Ovary (tissue), 7 donors: ENCODE measurements at regions not wholly inside any gene's neighbourhood (a gene's known extent, or its start where the extent isn't known, plus 50 kb on each side); places are given as distances from the start of the nearest gene placed in this dataset.
"Not testable (repeated sequence)": the region's sequence is repeated elsewhere in the genome, so short reads cannot be mapped to it uniquely, and the experiment has no call there.

Experiments used
- DNase-seq, 5 donors: peaks; one replicate each; pipeline ENCODE4 v3.0.0-alpha.2; 2019 to 2020
- H3K27ac ChIP-seq, 2 donors: fragments of 200-600 bp; one replicate each; pipeline versions ENCODE4 v1.5.1 to v1.8.0; 2019 to 2022
- H3K27me3 ChIP-seq: fragments of 200-600 bp; one replicate; pipeline ENCODE4 v1.8.0; 2022
- H3K36me3 ChIP-seq: fragments of 200-600 bp; sonication (generic); one replicate; pipeline ENCODE4 v1.5.1; 2019
- H3K4me1 ChIP-seq: one replicate; pipeline ENCODE4 v1.8.1; 2013; ENCODE audit warnings: mild to moderate bottlenecking, moderate library complexity; ENCODE audit not compliant: insufficient read depth
- H3K4me3 ChIP-seq: fragments of 200-600 bp; sonication (generic); one replicate; pipeline ENCODE4 v1.5.1; 2017
- H3K9me3 ChIP-seq, 2 donors: fragments of 200-600 bp in 1 of 2; sonication (generic) in 1 of 2; one replicate each; pipeline versions ENCODE4 v1.5.1 to v1.8.1; 2013 to 2019; ENCODE audit warnings: mild to moderate bottlenecking in 1 of 2, moderate library complexity in 1 of 2
- CTCF ChIP-seq, 3 donors: fragments of 450-650 bp in 2 of 3; fragments of 200-600 bp in 1 of 3; IDR thresholded peaks; one replicate each; pipeline versions ENCODE4 v1.5.1 to v1.8.0; 2016 to 2022; ENCODE audit warnings: antibody characterized with exemption in 3 of 3, mild to moderate bottlenecking in 1 of 3
- EP300 ChIP-seq: sonication (generic); formaldehyde crosslinking; IDR thresholded peaks from one replicate; pipeline ENCODE4 v1.6.1; 2017; ENCODE audit warnings: antibody characterized with exemption
- POLR2A ChIP-seq: fragments of 450-650 bp; IDR thresholded peaks from one replicate; pipeline ENCODE4 v1.6.1; 2017; ENCODE audit warnings: antibody characterized with exemption, mild to moderate bottlenecking, moderate library complexity
- WGBS, 3 donors: extraction: QIAGEN DNeasy Blood & Tissue Kit in 1 of 3; methylation state at CpG; one replicate each; pipeline versions ENCODE4 v1.1.5 to v1.1.7; 2013 to 2017; 5-methylcytosine and 5-hydroxymethylcytosine counted together
- intact Hi-C, 4 donors: fragments of 100-400 bp; cut with DNase I; formaldehyde crosslinking; loops; one replicate each; pipeline versions ENCODE4 v1.11.0 to v1.15.1; 2022 to 2023
- donor health status: DM: no; HTN: no; CAD: no; lungs with moderate emphysema.
- donor health status: DM: no; HTN: no; CAD: no.
- donor health status: Bipolar disorder and iron deficiency.
- donor health status: DM: no; HTN: no; CAD: no.
- donor health status: DM: yes; HTN: yes; CAD: no.

- TF ChIP-seq CTCF (IDR thresholded peaks at IDR 0.05) (no peak), POLR2A (no peak), EP300 (no peak)
- no peak overlapping the region for H3K4me3 ChIP-seq
- no peaks in the 10 kb centered on the region for H3K27me3 ChIP-seq
- 88 to 89% (median 89%) methylated on average over 24 of the region's 24 CpGs for WGBS, 3 donors
- peaks cover 2% of the 10 kb centered on the region for H3K4me1 ChIP-seq
- no peak overlapping the region for H3K27ac ChIP-seq
- intact Hi-C loops: no loop called here
- DNase-seq: no peak
- H3K9me3 ChIP-seq: no peaks in the 10 kb centered on the region
- no peaks in the 10 kb centered on the region for H3K36me3 ChIP-seq
Measured at GRCh38 chr2:8599421-8600242, 82.2 kb upstream of the ID2 start.

GRCh38 chr2:8600456-8600855 lies 81.4 kb upstream of the ID2 start:
- Histone ChIP-seq H3K9me3 (no peaks in the 10 kb centered on the region), H3K4me1 (no peaks in the 10 kb centered on the region), H3K4me3 (no peak overlapping the region), H3K27ac (no peak overlapping the region), H3K27me3 (no peaks in the 10 kb centered on the region), H3K36me3 (no peaks in the 10 kb centered on the region)
- DNase-seq: no peak
- TF ChIP-seq EP300 (no peak), CTCF (IDR thresholded peaks at IDR 0.05) (no peak), POLR2A (no peak)
- intact Hi-C loops: no loop called here
- WGBS, 3 donors: 96 to 97% (median 96%) methylated on average over 14 of the region's 14 CpGs

- no peak for TF ChIP-seq CTCF (IDR thresholded peaks at IDR 0.05)
- no peak for TF ChIP-seq EP300
- Histone ChIP-seq H3K36me3 (no peaks in the 10 kb centered on the region), H3K9me3 (no peaks in the 10 kb centered on the region), H3K27ac (no peak overlapping the region), H3K4me3 (no peak overlapping the region), H3K4me1 (no peaks in the 10 kb centered on the region), H3K27me3 (no peaks in the 10 kb centered on the region)
- 89 to 90% (median 90%) methylated on average over 3 of the region's 3 CpGs for WGBS, 3 donors
- DNase-seq: no peak
- intact Hi-C loops: no loop called here
Measured at GRCh38 chr2:8602809-8603208, 79.0 kb upstream of the ID2 start.

GRCh38 chr2:8603356-8603755 lies 78.5 kb upstream of the ID2 start:
- H3K27ac ChIP-seq, H3K36me3 ChIP-seq, intact Hi-C loops, H3K4me1 ChIP-seq, H3K4me3 ChIP-seq, H3K9me3 ChIP-seq, DNase-seq, H3K27me3 ChIP-seq: not testable (repeated sequence)
- 91 to 97% (median 92%) methylated on average over 4 of the region's 4 CpGs for WGBS, 3 donors

GRCh38 chr2:8604262-8604661 lies 77.6 kb upstream of the ID2 start:
- no peak overlapping the region for H3K27ac ChIP-seq
- H3K27me3 ChIP-seq: no peaks in the 10 kb centered on the region
- no peaks in the 10 kb centered on the region for H3K36me3 ChIP-seq
- intact Hi-C loops: no loop called here
- no peak overlapping the region for H3K4me3 ChIP-seq
- TF ChIP-seq POLR2A (no peak), EP300 (no peak), CTCF (IDR thresholded peaks at IDR 0.05) (no peak)
- WGBS, 3 donors: 69 to 83% (median 76%) methylated on average over 2 of the region's 2 CpGs
- DNase-seq: no peak
- no peaks in the 10 kb centered on the region for H3K4me1 ChIP-seq
- no peaks in the 10 kb centered on the region for H3K9me3 ChIP-seq
